ENCODE measurements at regions not wholly inside any gene's neighbourhood (a gene's known extent, or its start where the extent isn't known, plus 50 kb on each side); places are given as distances from the start of the nearest gene placed in this dataset.
A peak's percentile ranks its signal among the peaks of the same experiment; 100 is the strongest.

GRCh38 chrX:17939724-17940123, 78.6 kb upstream of the RAI2 start:
- no peak for DNase-seq (ENCODE audit: low read depth)
- TF ChIP-seq, protein P1, sequence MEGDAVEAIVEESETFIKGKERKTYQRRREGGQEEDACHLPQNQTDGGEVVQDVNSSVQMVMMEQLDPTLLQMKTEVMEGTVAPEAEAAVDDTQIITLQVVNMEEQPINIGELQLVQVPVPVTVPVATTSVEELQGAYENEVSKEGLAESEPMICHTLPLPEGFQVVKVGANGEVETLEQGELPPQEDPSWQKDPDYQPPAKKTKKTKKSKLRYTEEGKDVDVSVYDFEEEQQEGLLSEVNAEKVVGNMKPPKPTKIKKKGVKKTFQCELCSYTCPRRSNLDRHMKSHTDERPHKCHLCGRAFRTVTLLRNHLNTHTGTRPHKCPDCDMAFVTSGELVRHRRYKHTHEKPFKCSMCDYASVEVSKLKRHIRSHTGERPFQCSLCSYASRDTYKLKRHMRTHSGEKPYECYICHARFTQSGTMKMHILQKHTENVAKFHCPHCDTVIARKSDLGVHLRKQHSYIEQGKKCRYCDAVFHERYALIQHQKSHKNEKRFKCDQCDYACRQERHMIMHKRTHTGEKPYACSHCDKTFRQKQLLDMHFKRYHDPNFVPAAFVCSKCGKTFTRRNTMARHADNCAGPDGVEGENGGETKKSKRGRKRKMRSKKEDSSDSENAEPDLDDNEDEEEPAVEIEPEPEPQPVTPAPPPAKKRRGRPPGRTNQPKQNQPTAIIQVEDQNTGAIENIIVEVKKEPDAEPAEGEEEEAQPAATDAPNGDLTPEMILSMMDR (IDR thresholded peaks at IDR 0.05; ENCODE audit: insufficient read depth, low read length), result no peak
- H3K4me3 ChIP-seq (ENCODE audit: low read depth, low read length), result no peak overlapping the region

GRCh38 chrX:17933856-17934255, 72.8 kb upstream of the RAI2 start:
- DNase-seq (ENCODE audit: low read depth), result no peak
- TF ChIP-seq, protein P1 (IDR thresholded peaks at IDR 0.05; ENCODE audit: insufficient read depth, low read length), result no peak
- H3K4me3 ChIP-seq (ENCODE audit: low read depth, low read length), result no peak overlapping the region

GRCh38 chrX:17932781-17933180, 71.7 kb upstream of the RAI2 start:
- DNase-seq (ENCODE audit: low read depth), result no peak
- no peak overlapping the region for H3K4me3 ChIP-seq (ENCODE audit: low read depth, low read length)
- TF ChIP-seq, protein P1 (IDR thresholded peaks at IDR 0.05; ENCODE audit: insufficient read depth, low read length), result no peak

DNA sequence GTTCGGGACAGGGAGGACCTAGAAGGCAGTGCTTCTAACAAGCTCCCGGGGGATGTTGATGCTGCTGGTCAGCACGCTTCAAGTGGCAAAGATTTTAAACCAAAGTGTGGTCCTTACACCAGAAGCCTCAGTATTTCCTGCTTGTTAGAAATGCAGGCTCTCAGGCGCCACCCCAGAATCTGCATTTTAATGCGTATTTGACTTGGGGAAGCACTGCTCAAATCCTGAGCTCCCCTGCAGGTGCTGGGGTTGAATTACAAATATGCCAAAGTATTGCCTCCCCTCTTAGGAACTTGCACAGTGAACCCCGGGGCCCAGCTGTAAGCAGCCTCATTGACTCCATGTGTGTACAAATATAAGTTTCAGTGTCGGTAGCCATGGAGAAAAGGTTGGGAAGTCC, 70.8 kb upstream of the RAI2 start:
- no peak for DNase-seq (ENCODE audit: low read depth)
- no peak overlapping the region for H3K4me3 ChIP-seq (ENCODE audit: low read depth, low read length)
- TF ChIP-seq, protein P1 (IDR thresholded peaks at IDR 0.05; ENCODE audit: insufficient read depth, low read length), result no peak

- no peak overlapping the region for H3K4me3 ChIP-seq (ENCODE audit: low read depth, low read length)
- TF ChIP-seq, protein P1 (IDR thresholded peaks at IDR 0.05; ENCODE audit: insufficient read depth, low read length), result no peak
- no peak for DNase-seq (ENCODE audit: low read depth)
Observed at GRCh38 chrX:17930850-17931249, 69.8 kb upstream of the RAI2 start.

DNA sequence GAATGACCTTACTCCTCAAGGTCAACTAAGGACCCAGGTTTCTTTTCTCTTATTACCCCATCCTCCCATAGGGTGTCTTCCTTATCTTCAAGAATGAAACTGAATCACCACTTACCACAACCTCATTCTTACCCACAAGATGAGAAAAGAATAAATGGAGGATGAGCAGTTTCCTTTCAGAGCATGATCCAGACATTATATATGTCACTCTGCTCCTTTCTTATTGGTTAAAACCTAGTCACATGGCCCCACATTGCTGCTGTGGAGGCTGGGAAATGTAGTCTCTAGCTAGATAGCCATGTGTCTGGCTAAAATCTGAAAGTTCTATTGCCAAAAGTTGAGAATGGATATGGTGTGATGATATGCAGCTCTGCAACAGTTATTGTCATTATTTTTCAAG, 62.4 kb upstream of the RAI2 start:
- H3K4me3 ChIP-seq (ENCODE audit: low read depth, low read length), result no peak overlapping the region
- TF ChIP-seq, protein P1 (IDR thresholded peaks at IDR 0.05; ENCODE audit: insufficient read depth, low read length), result no peak
- DNase-seq (ENCODE audit: low read depth), result no peak

GRCh38 chrX:17922303-17922702, 61.2 kb upstream of the RAI2 start:
- peak; percentile 1 for DNase-seq (ENCODE audit: low read depth)
- no peak overlapping the region for H3K4me3 ChIP-seq (ENCODE audit: low read depth, low read length)
- TF ChIP-seq, protein P1 (IDR thresholded peaks at IDR 0.05; ENCODE audit: insufficient read depth, low read length), result no peak
